ENCODE measurements at regions not wholly inside any gene's neighbourhood (a gene's known extent, or its start where the extent isn't known, plus 50 kb on each side); places are given as distances from the start of the nearest gene placed in this dataset.

GRCh38 chr1:63223426-63223825, 98.9 kb upstream of the FOXD3 start:
- DNase-seq: peak; percentile 7

- DNase-seq: no peak
Measured at GRCh38 chr1:63230722-63231121, 91.6 kb upstream of the FOXD3 start.

DNA sequence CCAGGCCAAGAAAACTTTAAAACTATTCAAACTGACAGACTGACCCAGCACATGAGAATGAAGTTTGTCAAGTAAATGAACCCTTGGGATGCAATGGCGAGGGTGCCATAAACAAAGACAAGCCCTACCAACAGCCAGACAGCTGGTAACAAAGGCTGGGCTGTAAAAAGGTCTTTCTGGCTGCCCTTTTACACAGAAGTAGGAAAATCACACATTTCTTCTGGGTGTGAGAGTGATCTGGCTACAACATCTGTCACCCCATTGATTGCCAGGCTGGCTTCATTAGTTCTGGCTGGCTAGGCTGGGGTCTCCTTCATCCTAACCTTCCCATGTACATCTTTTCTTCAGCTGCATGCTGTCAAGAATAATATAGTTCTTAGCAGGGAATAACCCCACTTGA, 83.6 kb upstream of the FOXD3 start:
- DNase-seq: no peak

DNA sequence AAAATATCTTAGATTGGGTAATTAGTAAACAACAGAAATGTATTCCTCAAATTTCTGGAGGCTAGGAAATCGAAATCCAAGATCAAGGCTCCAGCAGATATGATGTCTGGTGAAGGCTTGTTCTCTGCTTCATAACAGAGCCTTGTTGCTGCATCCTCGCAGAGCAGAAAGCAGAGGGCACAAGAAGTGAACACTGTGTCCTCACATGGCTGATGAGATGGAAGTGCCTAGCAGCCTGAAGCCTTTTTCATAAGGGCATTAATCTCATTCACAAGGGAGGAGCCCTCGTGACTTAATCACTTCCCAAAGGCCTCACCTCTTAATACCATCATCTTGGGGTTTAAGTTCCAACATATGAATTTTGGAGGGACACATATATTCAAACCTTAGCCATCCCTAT, 77.2 kb upstream of the FOXD3 start:
- no peak for DNase-seq

DNA sequence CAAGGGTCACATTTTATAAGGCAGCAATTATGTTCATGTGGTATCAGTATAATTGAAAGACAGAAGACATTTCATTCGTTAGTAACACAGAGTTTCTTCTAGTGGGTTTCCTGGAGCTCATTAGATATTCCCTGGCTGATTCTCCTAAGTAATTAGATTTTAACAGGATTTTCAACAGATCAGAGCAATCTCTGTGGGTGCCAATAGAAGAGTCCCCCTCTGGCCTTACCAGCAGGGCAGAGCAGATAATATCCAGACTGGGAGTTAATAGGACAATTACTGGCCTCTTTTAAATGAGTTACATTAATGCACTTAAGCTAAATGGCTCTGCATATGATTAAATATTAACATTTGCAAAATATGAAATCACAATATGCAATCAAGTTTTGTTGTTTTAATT, 74.2 kb upstream of the FOXD3 start:
- DNase-seq: no peak

DNA sequence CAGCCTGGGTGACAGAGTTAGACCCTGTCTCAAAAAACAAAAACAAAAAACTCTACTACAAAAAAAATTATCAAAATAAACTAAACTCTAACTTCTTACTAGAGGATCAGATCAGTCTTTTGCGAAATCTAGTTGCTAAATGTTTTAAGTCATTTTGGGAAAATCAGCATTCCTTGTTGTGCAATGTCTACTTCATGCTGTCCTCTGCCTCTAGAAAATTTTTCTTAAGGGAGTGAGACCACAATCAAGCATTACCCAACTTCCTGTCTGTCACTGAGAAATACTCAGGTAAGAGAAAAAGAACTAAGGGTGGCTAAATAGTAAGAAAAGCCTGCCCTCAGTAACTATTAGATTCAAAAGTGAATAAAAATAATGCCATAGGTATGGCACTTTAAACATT, 67.2 kb upstream of the FOXD3 start:
- DNase-seq: no peak

DNA sequence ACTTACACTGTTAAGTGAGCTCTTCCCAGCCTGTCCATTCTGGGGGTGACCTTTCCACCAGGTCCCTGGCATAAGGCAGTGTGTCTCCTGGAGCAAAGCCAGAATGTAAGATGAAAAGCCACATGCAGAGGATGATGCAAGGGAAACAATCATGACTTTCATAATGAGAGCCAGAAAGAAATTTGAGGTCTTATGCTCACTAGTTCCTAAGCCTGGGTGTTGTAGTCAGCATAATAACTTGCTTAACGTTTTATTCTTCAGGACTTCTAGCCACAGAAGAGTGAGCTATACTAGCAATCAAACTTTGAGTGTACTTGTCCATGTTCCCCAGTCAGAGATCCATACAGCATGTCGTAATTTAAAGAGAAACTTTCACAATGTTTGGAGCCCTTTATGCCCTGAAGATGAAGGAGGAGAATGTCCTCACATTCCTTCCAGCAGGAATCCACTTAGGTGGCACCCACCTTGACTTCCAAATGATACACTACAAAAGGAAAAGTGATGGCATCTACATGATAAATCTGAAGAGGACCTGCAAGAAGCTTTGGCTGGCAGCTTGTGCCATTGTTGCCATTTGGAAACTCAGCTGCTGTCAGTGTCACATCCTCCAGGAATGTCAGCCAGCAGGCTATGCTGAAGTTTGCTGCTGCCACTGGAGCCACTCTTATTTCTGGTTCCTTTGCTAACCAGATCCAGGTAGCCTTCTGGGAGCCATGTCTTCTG, 60.5 kb upstream of the FOXD3 start:
- DNase-seq: peak; percentile 46

DNA sequence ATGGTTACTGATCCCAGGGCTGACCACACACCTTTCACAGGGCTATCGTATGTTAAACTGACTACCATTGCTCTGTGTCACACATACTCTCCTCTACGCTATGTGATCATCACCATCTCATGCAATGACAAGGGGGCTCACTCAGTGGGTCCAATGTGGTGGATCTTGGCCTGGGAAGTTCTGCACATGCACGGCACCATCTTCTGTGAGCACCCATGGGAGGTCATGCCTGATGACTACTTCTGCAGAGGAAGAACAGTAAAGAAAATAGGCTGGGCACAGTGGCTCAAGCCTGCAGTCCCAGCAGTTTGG, 60.0 kb upstream of the FOXD3 start:
- DNase-seq: no peak

GRCh38 chr1:63264161-63264560, 58.2 kb upstream of the FOXD3 start:
- DNase-seq: no peak

GRCh38 chr1:63266857-63267256, 55.5 kb upstream of the FOXD3 start:
- DNase-seq: no peak

DNA sequence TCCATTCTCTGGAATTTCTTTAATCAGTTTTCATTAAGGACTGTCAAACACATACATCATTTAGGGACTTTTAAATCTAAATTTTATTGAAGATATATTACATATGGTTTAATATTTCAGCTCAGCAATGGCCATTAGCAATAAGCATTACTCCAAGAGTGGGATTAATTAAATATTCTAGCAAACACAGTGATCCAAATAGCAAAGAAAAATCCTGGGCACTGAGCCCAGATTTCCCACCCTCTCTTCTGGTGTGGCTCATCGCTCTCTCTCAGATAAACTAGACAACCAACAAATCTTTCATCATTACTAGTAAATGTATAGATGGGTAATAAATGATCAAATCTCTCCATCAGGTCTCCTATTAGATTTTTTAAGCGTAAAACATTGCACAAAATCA, 53.5 kb upstream of the FOXD3 start:
- peak; percentile 73 for DNase-seq

- DNase-seq: no peak
Measured at GRCh38 chr1:63269571-63269970, 52.8 kb upstream of the FOXD3 start.
